OCI-LY1 (cell line): ENCODE measurements at regions not wholly inside any gene's neighbourhood (a gene's known extent, or its start where the extent isn't known, plus 50 kb on each side); places are given as distances from the start of the nearest gene placed in this dataset.

Source experiments
- EZH2 ChIP-seq: fragments of 200-600 bp; sonication (generic), shearing (Covaris generic); IDR thresholded peaks from 2 replicates; pipeline ENCODE4 v1.8.0; 2017; ENCODE audit warnings: borderline replicate concordance, mixed run types, mild to moderate bottlenecking, antibody characterized with exemption, low read length, moderate library complexity, mixed read lengths
- TF ChIP-seq, protein P1 (sequence below): fragments of 200-600 bp; sonication (generic), shearing (Covaris generic); IDR thresholded peaks from 2 replicates; pipeline ENCODE4 v1.5.1; 2017; ENCODE audit warnings: mild to moderate bottlenecking, antibody characterized with exemption, low read length, moderate library complexity, mixed read lengths

DNA sequence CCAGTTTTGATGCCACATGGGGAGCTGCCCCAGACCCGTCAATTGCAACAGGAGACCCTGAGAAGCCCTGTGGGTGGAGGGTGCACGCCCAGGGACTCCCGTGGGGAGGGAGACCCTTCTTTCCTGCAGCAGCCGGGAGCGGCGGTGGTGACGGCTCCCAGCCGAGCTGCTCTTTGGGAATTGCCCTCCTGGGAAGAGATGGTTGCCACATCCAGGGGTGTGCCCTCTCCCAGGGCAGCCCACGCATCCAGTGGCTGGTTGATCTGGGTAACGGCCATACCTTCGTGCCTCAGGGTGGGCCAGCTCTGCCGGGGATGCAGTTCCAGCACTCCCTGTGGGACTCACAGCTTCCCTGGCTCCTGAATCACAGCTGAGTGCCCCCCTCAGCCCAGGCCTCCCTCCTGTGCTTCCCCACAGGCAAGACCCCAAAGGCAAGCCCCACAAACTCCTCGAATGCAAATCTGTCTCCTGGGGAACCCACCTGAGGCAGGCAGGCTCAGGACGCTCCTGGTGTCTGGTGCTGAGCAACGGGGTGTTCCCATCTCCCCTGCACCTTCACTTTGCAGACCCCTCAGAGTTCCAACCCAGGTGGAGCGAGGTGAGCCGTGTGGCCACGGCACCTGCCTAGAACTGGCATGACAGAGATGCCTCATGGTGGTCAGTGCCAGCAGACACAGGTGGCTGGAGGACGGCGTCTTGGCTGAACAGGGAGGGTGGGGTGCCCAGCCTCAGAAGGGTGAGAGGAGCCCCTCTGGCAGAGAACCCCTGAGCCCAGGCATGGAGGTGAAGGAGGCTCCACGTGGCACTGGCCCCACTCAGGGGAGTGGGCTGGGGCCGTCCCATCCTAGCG lies 1027.4 kb downstream of the BRD1 start:
- TF ChIP-seq, protein P1, sequence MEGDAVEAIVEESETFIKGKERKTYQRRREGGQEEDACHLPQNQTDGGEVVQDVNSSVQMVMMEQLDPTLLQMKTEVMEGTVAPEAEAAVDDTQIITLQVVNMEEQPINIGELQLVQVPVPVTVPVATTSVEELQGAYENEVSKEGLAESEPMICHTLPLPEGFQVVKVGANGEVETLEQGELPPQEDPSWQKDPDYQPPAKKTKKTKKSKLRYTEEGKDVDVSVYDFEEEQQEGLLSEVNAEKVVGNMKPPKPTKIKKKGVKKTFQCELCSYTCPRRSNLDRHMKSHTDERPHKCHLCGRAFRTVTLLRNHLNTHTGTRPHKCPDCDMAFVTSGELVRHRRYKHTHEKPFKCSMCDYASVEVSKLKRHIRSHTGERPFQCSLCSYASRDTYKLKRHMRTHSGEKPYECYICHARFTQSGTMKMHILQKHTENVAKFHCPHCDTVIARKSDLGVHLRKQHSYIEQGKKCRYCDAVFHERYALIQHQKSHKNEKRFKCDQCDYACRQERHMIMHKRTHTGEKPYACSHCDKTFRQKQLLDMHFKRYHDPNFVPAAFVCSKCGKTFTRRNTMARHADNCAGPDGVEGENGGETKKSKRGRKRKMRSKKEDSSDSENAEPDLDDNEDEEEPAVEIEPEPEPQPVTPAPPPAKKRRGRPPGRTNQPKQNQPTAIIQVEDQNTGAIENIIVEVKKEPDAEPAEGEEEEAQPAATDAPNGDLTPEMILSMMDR, result no peak
- no peak for TF ChIP-seq EZH2
